ENCODE measurements at regions not wholly inside any gene's neighbourhood (a gene's known extent, or its start where the extent isn't known, plus 50 kb on each side); places are given as distances from the start of the nearest gene placed in this dataset.
"Not testable (repeated sequence)": the region's sequence is repeated elsewhere in the genome, so short reads cannot be mapped to it uniquely, and the experiment has no call there.

- DNase-seq (ENCODE audit: low read depth): no peak
Measured at GRCh38 chr11:119586181-119586580, 142.8 kb downstream of the NECTIN1 start.

GRCh38 chr11:119585043-119585781, 143.8 kb downstream of the NECTIN1 start:
- DNase-seq (ENCODE audit: low read depth): peak; percentile 50

- peak; percentile 93 for DNase-seq (ENCODE audit: low read depth)
Measured at GRCh38 chr11:119584193-119585042, 144.6 kb downstream of the NECTIN1 start.

GRCh38 chr11:119583585-119583984, 145.4 kb downstream of the NECTIN1 start:
- DNase-seq (ENCODE audit: low read depth): no peak

GRCh38 chr11:119581396-119581795, 147.6 kb downstream of the NECTIN1 start:
- DNase-seq (ENCODE audit: low read depth): not testable (repeated sequence)

GRCh38 chr11:119580751-119581150, 148.2 kb downstream of the NECTIN1 start:
- DNase-seq (ENCODE audit: low read depth): no peak

- no peak for DNase-seq (ENCODE audit: low read depth)
Measured at GRCh38 chr11:119580081-119580480, 148.9 kb downstream of the NECTIN1 start.

GRCh38 chr11:119578521-119579191, 150.3 kb downstream of the NECTIN1 start:
- no peak for DNase-seq (ENCODE audit: low read depth)

- no peak for DNase-seq (ENCODE audit: low read depth)
Measured at GRCh38 chr11:119573858-119574257, 150.9 kb upstream of the THY1 start.

GRCh38 chr11:119572481-119573424, 149.8 kb upstream of the THY1 start:
- DNase-seq (ENCODE audit: low read depth): no peak

- no peak for DNase-seq (ENCODE audit: low read depth)
Measured at GRCh38 chr11:119571311-119571710, 148.3 kb upstream of the THY1 start.

GRCh38 chr11:119567688-119568582, 145.0 kb upstream of the THY1 start:
- peak; percentile 93 for DNase-seq (ENCODE audit: low read depth)

GRCh38 chr11:119566319-119566718, 143.3 kb upstream of the THY1 start:
- no peak for DNase-seq (ENCODE audit: low read depth)

- DNase-seq (ENCODE audit: low read depth): not testable (repeated sequence)
Measured at GRCh38 chr11:119565693-119566092, 142.7 kb upstream of the THY1 start.

- DNase-seq (ENCODE audit: low read depth): no peak
Measured at GRCh38 chr11:119560961-119561360, 138.0 kb upstream of the THY1 start.

GRCh38 chr11:119560291-119560690, 137.3 kb upstream of the THY1 start:
- no peak for DNase-seq (ENCODE audit: low read depth)

GRCh38 chr11:119552106-119552485, 129.1 kb upstream of the THY1 start:
- DNase-seq (ENCODE audit: low read depth): no peak

- DNase-seq (ENCODE audit: low read depth): peak; percentile 40
Measured at GRCh38 chr11:119551420-119552105, 128.6 kb upstream of the THY1 start.

GRCh38 chr11:119550053-119550752, 127.2 kb upstream of the THY1 start:
- DNase-seq (ENCODE audit: low read depth): no peak

All from M059J (cell line).